K562 (cell line): ENCODE measurements at regions not wholly inside any gene's neighbourhood (a gene's known extent, or its start where the extent isn't known, plus 50 kb on each side); places are given as distances from the start of the nearest gene placed in this dataset.

ENCODE experiments used
- TF ChIP-seq, protein P1 (sequence below): fragments of 450-650 bp; IDR thresholded peaks from 2 replicates; pipeline ENCODE4 v1.6.1; 2016; ENCODE audit warnings: mild to moderate bottlenecking, moderate library complexity

DNA sequence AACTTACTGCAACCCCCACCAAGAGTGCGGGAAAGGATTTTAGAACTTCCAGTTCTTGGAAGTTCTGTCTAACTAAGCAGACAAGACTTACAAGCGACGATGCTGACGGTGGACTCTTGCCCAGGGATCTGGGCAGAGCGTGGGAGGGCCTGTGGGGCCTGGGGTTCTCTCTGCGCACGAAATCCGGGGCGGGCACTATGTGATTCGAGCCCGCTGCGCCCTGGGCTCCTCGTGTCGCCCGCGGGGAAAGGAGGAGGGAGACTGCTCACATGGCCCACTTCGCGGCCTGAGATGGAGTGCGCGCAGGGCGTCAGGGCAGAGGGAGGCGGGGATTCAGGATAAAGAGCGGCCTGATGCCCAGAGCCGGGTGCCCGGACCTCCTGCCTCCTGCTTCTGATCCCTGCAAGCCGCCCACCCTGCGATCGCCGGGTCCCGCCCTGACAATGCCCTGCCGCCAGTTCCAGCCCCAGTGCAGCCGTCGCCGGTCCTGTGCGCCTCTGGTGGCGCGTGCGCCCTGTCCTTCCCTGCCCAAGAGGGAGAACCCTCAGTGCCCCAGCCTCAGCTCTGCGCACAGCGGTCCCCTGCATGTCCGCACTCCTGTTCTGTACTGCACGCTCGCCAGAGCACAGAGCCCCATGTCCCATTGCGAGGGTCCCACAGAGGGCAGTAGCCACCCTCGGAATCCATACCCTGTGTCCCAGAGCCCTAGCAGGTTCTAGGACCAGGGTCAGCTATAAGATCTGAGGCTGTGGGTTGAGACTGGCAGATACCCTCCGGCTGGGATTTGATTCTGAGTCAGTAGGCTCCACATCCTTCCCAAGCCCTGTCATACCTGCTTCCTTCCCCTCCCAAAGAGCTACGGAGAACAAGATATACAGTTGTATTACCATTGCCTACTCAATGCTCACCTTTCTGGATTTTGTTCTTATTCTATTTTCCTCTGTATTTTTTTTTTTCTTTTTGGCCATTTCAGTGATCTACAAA is 99.4 kb upstream of the TMEM106B start (continued):
- TF ChIP-seq, protein P1, sequence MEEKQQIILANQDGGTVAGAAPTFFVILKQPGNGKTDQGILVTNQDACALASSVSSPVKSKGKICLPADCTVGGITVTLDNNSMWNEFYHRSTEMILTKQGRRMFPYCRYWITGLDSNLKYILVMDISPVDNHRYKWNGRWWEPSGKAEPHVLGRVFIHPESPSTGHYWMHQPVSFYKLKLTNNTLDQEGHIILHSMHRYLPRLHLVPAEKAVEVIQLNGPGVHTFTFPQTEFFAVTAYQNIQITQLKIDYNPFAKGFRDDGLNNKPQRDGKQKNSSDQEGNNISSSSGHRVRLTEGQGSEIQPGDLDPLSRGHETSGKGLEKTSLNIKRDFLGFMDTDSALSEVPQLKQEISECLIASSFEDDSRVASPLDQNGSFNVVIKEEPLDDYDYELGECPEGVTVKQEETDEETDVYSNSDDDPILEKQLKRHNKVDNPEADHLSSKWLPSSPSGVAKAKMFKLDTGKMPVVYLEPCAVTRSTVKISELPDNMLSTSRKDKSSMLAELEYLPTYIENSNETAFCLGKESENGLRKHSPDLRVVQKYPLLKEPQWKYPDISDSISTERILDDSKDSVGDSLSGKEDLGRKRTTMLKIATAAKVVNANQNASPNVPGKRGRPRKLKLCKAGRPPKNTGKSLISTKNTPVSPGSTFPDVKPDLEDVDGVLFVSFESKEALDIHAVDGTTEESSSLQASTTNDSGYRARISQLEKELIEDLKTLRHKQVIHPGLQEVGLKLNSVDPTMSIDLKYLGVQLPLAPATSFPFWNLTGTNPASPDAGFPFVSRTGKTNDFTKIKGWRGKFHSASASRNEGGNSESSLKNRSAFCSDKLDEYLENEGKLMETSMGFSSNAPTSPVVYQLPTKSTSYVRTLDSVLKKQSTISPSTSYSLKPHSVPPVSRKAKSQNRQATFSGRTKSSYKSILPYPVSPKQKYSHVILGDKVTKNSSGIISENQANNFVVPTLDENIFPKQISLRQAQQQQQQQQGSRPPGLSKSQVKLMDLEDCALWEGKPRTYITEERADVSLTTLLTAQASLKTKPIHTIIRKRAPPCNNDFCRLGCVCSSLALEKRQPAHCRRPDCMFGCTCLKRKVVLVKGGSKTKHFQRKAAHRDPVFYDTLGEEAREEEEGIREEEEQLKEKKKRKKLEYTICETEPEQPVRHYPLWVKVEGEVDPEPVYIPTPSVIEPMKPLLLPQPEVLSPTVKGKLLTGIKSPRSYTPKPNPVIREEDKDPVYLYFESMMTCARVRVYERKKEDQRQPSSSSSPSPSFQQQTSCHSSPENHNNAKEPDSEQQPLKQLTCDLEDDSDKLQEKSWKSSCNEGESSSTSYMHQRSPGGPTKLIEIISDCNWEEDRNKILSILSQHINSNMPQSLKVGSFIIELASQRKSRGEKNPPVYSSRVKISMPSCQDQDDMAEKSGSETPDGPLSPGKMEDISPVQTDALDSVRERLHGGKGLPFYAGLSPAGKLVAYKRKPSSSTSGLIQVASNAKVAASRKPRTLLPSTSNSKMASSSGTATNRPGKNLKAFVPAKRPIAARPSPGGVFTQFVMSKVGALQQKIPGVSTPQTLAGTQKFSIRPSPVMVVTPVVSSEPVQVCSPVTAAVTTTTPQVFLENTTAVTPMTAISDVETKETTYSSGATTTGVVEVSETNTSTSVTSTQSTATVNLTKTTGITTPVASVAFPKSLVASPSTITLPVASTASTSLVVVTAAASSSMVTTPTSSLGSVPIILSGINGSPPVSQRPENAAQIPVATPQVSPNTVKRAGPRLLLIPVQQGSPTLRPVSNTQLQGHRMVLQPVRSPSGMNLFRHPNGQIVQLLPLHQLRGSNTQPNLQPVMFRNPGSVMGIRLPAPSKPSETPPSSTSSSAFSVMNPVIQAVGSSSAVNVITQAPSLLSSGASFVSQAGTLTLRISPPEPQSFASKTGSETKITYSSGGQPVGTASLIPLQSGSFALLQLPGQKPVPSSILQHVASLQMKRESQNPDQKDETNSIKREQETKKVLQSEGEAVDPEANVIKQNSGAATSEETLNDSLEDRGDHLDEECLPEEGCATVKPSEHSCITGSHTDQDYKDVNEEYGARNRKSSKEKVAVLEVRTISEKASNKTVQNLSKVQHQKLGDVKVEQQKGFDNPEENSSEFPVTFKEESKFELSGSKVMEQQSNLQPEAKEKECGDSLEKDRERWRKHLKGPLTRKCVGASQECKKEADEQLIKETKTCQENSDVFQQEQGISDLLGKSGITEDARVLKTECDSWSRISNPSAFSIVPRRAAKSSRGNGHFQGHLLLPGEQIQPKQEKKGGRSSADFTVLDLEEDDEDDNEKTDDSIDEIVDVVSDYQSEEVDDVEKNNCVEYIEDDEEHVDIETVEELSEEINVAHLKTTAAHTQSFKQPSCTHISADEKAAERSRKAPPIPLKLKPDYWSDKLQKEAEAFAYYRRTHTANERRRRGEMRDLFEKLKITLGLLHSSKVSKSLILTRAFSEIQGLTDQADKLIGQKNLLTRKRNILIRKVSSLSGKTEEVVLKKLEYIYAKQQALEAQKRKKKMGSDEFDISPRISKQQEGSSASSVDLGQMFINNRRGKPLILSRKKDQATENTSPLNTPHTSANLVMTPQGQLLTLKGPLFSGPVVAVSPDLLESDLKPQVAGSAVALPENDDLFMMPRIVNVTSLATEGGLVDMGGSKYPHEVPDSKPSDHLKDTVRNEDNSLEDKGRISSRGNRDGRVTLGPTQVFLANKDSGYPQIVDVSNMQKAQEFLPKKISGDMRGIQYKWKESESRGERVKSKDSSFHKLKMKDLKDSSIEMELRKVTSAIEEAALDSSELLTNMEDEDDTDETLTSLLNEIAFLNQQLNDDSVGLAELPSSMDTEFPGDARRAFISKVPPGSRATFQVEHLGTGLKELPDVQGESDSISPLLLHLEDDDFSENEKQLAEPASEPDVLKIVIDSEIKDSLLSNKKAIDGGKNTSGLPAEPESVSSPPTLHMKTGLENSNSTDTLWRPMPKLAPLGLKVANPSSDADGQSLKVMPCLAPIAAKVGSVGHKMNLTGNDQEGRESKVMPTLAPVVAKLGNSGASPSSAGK, result no peak
- TF ChIP-seq, all 486 proteins: peak for 0
